ENCODE measurements at regions not wholly inside any gene's neighbourhood (a gene's known extent, or its start where the extent isn't known, plus 50 kb on each side); places are given as distances from the start of the nearest gene placed in this dataset.

- Histone ChIP-seq H3K4me3 (ENCODE audit: low read depth, low read length) (no peak overlapping the region), H3K36me3 (ENCODE audit: control insufficient read depth, insufficient read depth, low read length) (no peaks in the 10 kb centered on the region), H3K9me3 (ENCODE audit: control insufficient read depth, insufficient read depth, low read length) (no peaks in the 10 kb centered on the region), H3K4me1 (ENCODE audit: control insufficient read depth, insufficient read depth, low read length) (peaks cover 67% of the 10 kb centered on the region), H3K27ac (ENCODE audit: low read depth, low read length) (no peak overlapping the region), H3K27me3 (ENCODE audit: control insufficient read depth, insufficient read depth, low read length) (no peaks in the 10 kb centered on the region)
- 52% methylated on average over 36 of the region's 36 CpGs for WGBS (ENCODE audit: insufficient coverage)
- DNase-seq (ENCODE audit: low read depth in 4 of 6, low spot score in 6 of 6) = peak in 2 of 6 donors; percentile 59 to 66
Measured at GRCh38 chr16:85303354-85303883, 191.1 kb upstream of the CIBAR2 start.

DNA sequence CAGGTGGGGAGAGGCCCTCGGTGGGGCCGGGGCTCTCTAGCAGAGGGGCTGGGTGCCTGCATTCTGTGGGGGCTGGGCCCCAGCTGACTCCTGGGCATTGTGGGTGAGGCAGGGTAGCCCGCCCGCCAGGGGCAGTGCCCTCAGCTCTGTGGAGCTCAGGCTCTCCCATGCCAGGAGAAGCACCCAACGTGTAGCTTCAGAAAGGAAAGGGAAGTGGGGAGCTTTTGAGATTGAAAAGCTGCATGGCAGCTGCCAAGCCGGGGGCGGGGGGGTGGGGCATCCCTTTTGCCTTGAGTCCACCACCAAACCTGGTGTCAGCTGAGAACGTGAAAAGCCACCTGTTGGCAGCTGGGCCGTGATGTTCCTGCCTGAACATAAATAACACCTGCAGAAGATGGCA is 192.1 kb upstream of the CIBAR2 start:
- Histone ChIP-seq H3K27ac (ENCODE audit: low read depth, low read length) (no peak overlapping the region), H3K4me1 (ENCODE audit: control insufficient read depth, insufficient read depth, low read length) (peaks cover 75% of the 10 kb centered on the region), H3K9me3 (ENCODE audit: control insufficient read depth, insufficient read depth, low read length) (no peaks in the 10 kb centered on the region), H3K27me3 (ENCODE audit: control insufficient read depth, insufficient read depth, low read length) (no peaks in the 10 kb centered on the region), H3K36me3 (ENCODE audit: control insufficient read depth, insufficient read depth, low read length) (no peaks in the 10 kb centered on the region), H3K4me3 (ENCODE audit: low read depth, low read length) (no peak overlapping the region)
- no peak for DNase-seq (ENCODE audit: low read depth in 4 of 6, low spot score in 6 of 6)
- 83% methylated on average over 8 of the region's 9 CpGs for WGBS (ENCODE audit: insufficient coverage)

GRCh38 chr16:85306071-85306792 is 194.0 kb upstream of the CIBAR2 start:
- Histone ChIP-seq H3K4me3 (ENCODE audit: low read depth, low read length) (no peak overlapping the region), H3K4me1 (ENCODE audit: control insufficient read depth, insufficient read depth, low read length) (peaks cover 81% of the 10 kb centered on the region), H3K27ac (ENCODE audit: low read depth, low read length) (no peak overlapping the region), H3K27me3 (ENCODE audit: control insufficient read depth, insufficient read depth, low read length) (no peaks in the 10 kb centered on the region), H3K36me3 (ENCODE audit: control insufficient read depth, insufficient read depth, low read length) (no peaks in the 10 kb centered on the region), H3K9me3 (ENCODE audit: control insufficient read depth, insufficient read depth, low read length) (no peaks in the 10 kb centered on the region)
- 56% methylated on average over 12 of the region's 12 CpGs for WGBS (ENCODE audit: insufficient coverage)
- DNase-seq (ENCODE audit: low read depth in 4 of 6, low spot score in 6 of 6) = no peak

DNA sequence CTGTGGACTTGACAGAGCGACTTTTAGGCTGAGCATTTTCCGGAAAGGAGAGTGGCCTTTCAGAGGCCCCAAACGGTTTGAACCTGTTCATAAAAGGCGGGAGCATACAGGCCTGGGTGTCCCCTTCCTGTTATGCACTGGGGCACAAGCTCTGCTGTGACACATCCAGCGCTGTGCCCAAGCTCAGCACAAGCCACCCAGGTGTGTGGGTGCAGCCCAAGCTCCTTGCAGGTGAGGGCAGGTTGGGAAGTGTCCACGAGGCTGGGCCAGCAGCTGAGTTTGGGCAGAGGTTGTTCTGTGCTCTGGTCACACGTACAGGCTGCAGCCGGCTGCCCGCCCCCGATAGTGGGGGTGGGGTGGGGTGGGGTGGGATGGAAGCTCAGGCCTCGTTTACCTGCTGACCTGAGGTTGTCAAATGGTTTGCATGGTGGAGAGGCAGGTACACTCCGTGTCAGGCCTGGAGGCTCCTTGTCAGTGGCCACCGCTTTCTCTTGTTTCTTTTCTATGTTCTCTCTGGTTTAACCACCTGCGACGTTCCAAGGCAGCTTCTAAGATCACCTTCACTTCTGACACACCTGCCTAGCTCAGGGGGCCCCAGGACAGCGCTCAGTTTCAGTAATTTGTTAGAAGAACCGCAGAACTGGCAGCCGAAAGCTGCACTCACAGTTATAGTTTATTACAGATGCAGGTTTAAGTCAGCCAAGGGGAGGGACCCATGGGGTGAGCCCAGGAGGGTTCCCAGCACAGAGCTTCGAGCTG is 194.7 kb upstream of the CIBAR2 start:
- 84% methylated on average over 15 of the region's 19 CpGs for whole genome bisulfite sequencing (ENCODE audit: insufficient coverage)
- H3K4me1 ChIP-seq (ENCODE audit: control insufficient read depth, insufficient read depth, low read length) = peaks cover 81% of the 10 kb centered on the region
- H3K27ac ChIP-seq (ENCODE audit: low read depth, low read length) = no peak overlapping the region

GRCh38 chr16:85307552-85308364 is 195.5 kb upstream of the CIBAR2 start:
- no peaks in the 10 kb centered on the region for H3K27me3 ChIP-seq (ENCODE audit: control insufficient read depth, insufficient read depth, low read length)
- no peak overlapping the region for H3K4me3 ChIP-seq (ENCODE audit: low read depth, low read length)
- peaks cover 81% of the 10 kb centered on the region for H3K4me1 ChIP-seq (ENCODE audit: control insufficient read depth, insufficient read depth, low read length)
- 70% methylated on average over 17 of the region's 24 CpGs for WGBS (ENCODE audit: insufficient coverage)
- no peaks in the 10 kb centered on the region for H3K9me3 ChIP-seq (ENCODE audit: control insufficient read depth, insufficient read depth, low read length)
- peaks cover 2% of the 10 kb centered on the region for H3K36me3 ChIP-seq (ENCODE audit: control insufficient read depth, insufficient read depth, low read length)
- H3K27ac ChIP-seq (ENCODE audit: low read depth, low read length) = peak overlapping the region; percentile 82
- no peak for DNase-seq (ENCODE audit: low read depth in 4 of 6, low spot score in 6 of 6)

More for the DNA sequence above, 194.7 kb upstream of the CIBAR2 start:
- Histone ChIP-seq H3K27me3 (ENCODE audit: control insufficient read depth, insufficient read depth, low read length) (no peaks in the 10 kb centered on the region), H3K9me3 (ENCODE audit: control insufficient read depth, insufficient read depth, low read length) (no peaks in the 10 kb centered on the region), H3K4me3 (ENCODE audit: low read depth, low read length) (no peak overlapping the region), H3K36me3 (ENCODE audit: control insufficient read depth, insufficient read depth, low read length) (no peaks in the 10 kb centered on the region)
- DNase-seq (ENCODE audit: low read depth in 4 of 6, low spot score in 6 of 6) = no peak

- Histone ChIP-seq H3K36me3 (ENCODE audit: control insufficient read depth, insufficient read depth, low read length) (peaks cover 2% of the 10 kb centered on the region), H3K4me3 (ENCODE audit: low read depth, low read length) (no peak overlapping the region), H3K27me3 (ENCODE audit: control insufficient read depth, insufficient read depth, low read length) (no peaks in the 10 kb centered on the region), H3K9me3 (ENCODE audit: control insufficient read depth, insufficient read depth, low read length) (no peaks in the 10 kb centered on the region), H3K27ac (ENCODE audit: low read depth, low read length) (peak overlapping the region; percentile 82), H3K4me1 (ENCODE audit: control insufficient read depth, insufficient read depth, low read length) (peaks cover 82% of the 10 kb centered on the region)
- no peak for DNase-seq (ENCODE audit: low read depth in 4 of 6, low spot score in 6 of 6)
- 74% methylated on average over 15 of the region's 17 CpGs for WGBS (ENCODE audit: insufficient coverage)
Measured at GRCh38 chr16:85308611-85309540, 196.6 kb upstream of the CIBAR2 start.

- no peak overlapping the region for H3K4me3 ChIP-seq (ENCODE audit: low read depth, low read length)
- H3K9me3 ChIP-seq (ENCODE audit: control insufficient read depth, insufficient read depth, low read length) = no peaks in the 10 kb centered on the region
- H3K4me1 ChIP-seq (ENCODE audit: control insufficient read depth, insufficient read depth, low read length) = peaks cover 86% of the 10 kb centered on the region
- DNase-seq (ENCODE audit: low read depth in 4 of 6, low spot score in 6 of 6) = peak in 4 of 6 donors; percentile 57 to 89 (median 71)
- H3K27ac ChIP-seq (ENCODE audit: low read depth, low read length) = peak overlapping the region; percentile 82
- 31% methylated on average over 23 of the region's 37 CpGs for WGBS (ENCODE audit: insufficient coverage)
- H3K27me3 ChIP-seq (ENCODE audit: control insufficient read depth, insufficient read depth, low read length) = no peaks in the 10 kb centered on the region
- H3K36me3 ChIP-seq (ENCODE audit: control insufficient read depth, insufficient read depth, low read length) = peaks cover 2% of the 10 kb centered on the region
Measured at GRCh38 chr16:85309656-85310587, 197.7 kb upstream of the CIBAR2 start.

GRCh38 chr16:85310868-85311585 is 198.8 kb upstream of the CIBAR2 start:
- H3K4me1 ChIP-seq (ENCODE audit: control insufficient read depth, insufficient read depth, low read length) = peaks cover 91% of the 10 kb centered on the region

More at GRCh38 chr16:85310868-85311585, 198.8 kb upstream of the CIBAR2 start:
- H3K27me3 ChIP-seq (ENCODE audit: control insufficient read depth, insufficient read depth, low read length) = no peaks in the 10 kb centered on the region
- peaks cover 2% of the 10 kb centered on the region for H3K36me3 ChIP-seq (ENCODE audit: control insufficient read depth, insufficient read depth, low read length)
- WGBS (ENCODE audit: insufficient coverage) = 42% methylated on average over 24 of the region's 27 CpGs
- DNase-seq (ENCODE audit: low read depth in 4 of 6, low spot score in 6 of 6) = peak in 1 of 6 donors; percentile 57
- peak overlapping the region; percentile 82 for H3K27ac ChIP-seq (ENCODE audit: low read depth, low read length)
- H3K4me3 ChIP-seq (ENCODE audit: low read depth, low read length) = no peak overlapping the region
- H3K9me3 ChIP-seq (ENCODE audit: control insufficient read depth, insufficient read depth, low read length) = no peaks in the 10 kb centered on the region

All from spinal cord (tissue), 9 donors.